ENCODE measurements at regions not wholly inside any gene's neighbourhood (a gene's known extent, or its start where the extent isn't known, plus 50 kb on each side); places are given as distances from the start of the nearest gene placed in this dataset.

DNA sequence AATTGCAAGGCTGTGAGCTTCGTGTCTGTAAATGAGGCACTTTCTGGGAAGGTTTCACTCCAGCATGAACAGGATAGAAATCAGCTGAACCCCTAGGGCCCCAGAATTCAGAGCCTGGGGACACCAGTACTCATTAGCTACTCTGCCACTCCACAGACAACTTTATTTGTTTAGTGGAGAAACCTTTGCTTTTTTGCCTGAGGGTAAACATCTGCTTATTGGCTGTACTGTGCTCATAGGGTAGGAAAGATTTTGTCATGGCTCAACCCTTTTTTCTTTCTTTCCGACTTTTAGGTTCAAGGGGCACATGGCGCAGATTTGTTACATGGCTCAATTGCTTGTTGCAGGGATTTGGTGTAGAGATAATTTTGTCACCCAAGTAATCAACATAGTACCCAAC, 138.4 kb upstream of the BACE2 start:
- Histone ChIP-seq H3K79me2 (ENCODE audit: control insufficient read depth, low read length) (no peaks in the 10 kb centered on the region), H3K4me3 (ENCODE audit: low read length) (no peak overlapping the region), H3K9me3 (ENCODE audit: control insufficient read depth, insufficient read depth, low read length) (no peaks in the 10 kb centered on the region), H3K27ac (ENCODE audit: low read depth, low read length) (no peak overlapping the region), H3K9me2 (replicated peaks; ENCODE audit: control insufficient read depth, low read length) (no peaks in the 10 kb centered on the region), H3K36me3 (ENCODE audit: control insufficient read depth, low read length) (no peaks in the 10 kb centered on the region), H3K4me2 (ENCODE audit: low read length) (no peak overlapping the region), H3K4me1 (ENCODE audit: control insufficient read depth, low read length) (no peaks in the 10 kb centered on the region), H3F3A (ENCODE audit: control insufficient read depth, insufficient read depth) (no peaks in the 10 kb centered on the region), H4K20me1 (ENCODE audit: control insufficient read depth, insufficient read depth, low read depth, low read length) (no peaks in the 10 kb centered on the region), H3K27me3 (ENCODE audit: control insufficient read depth, low read length) (no peaks in the 10 kb centered on the region)
- no peak for TF ChIP-seq EZH2phosphoT487 (IDR thresholded peaks at IDR 0.05; ENCODE audit: borderline replicate concordance, low read length)
- TF ChIP-seq, protein P1, sequence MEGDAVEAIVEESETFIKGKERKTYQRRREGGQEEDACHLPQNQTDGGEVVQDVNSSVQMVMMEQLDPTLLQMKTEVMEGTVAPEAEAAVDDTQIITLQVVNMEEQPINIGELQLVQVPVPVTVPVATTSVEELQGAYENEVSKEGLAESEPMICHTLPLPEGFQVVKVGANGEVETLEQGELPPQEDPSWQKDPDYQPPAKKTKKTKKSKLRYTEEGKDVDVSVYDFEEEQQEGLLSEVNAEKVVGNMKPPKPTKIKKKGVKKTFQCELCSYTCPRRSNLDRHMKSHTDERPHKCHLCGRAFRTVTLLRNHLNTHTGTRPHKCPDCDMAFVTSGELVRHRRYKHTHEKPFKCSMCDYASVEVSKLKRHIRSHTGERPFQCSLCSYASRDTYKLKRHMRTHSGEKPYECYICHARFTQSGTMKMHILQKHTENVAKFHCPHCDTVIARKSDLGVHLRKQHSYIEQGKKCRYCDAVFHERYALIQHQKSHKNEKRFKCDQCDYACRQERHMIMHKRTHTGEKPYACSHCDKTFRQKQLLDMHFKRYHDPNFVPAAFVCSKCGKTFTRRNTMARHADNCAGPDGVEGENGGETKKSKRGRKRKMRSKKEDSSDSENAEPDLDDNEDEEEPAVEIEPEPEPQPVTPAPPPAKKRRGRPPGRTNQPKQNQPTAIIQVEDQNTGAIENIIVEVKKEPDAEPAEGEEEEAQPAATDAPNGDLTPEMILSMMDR (IDR thresholded peaks at IDR 0.05; ENCODE audit: low read depth, low read length, poor library complexity, severe bottlenecking), result no peak

DNA sequence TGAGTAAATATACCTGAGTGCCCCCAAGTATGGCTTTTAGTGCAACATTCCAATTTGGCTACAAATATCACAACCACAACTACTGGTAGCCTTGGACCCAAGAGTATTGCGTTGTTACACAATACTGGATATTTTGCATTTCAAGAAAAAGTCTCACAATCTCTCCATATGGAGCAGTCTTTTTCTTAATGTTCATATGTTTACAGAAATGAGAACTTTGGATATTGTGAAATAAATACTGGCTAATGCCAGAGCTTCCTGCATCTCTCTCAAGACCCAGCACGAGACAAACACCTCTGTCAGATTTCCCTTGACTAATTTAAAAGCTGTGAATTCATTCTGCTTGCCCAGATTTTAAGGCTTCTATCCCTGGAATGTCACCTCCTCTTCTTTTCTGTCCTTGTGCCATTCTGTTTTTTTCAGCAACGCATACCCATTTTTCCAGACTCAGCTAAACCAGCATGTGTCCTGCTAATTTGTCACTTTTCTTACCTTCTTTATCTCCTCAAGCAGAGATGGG, 136.2 kb upstream of the BACE2 start:
- H3K79me2 ChIP-seq (ENCODE audit: control insufficient read depth, low read length), result no peaks in the 10 kb centered on the region
- no peak overlapping the region for H3K4me3 ChIP-seq (ENCODE audit: low read length)
- no peaks in the 10 kb centered on the region for H3K9me3 ChIP-seq (ENCODE audit: control insufficient read depth, insufficient read depth, low read length)
- no peaks in the 10 kb centered on the region for H3K27me3 ChIP-seq (ENCODE audit: control insufficient read depth, low read length)
- H3K4me2 ChIP-seq (ENCODE audit: low read length), result no peak overlapping the region
- TF ChIP-seq EZH2phosphoT487 (IDR thresholded peaks at IDR 0.05; ENCODE audit: borderline replicate concordance, low read length), result no peak
- TF ChIP-seq, protein P1 (IDR thresholded peaks at IDR 0.05; ENCODE audit: low read depth, low read length, poor library complexity, severe bottlenecking), result no peak
- no peaks in the 10 kb centered on the region for H3F3A ChIP-seq (ENCODE audit: control insufficient read depth, insufficient read depth)
- H3K4me1 ChIP-seq (ENCODE audit: control insufficient read depth, low read length), result no peaks in the 10 kb centered on the region
- H3K9me2 ChIP-seq (replicated peaks; ENCODE audit: control insufficient read depth, low read length), result no peaks in the 10 kb centered on the region
- H3K27ac ChIP-seq (ENCODE audit: low read depth, low read length), result no peak overlapping the region
- no peaks in the 10 kb centered on the region for H4K20me1 ChIP-seq (ENCODE audit: control insufficient read depth, insufficient read depth, low read depth, low read length)
- no peaks in the 10 kb centered on the region for H3K36me3 ChIP-seq (ENCODE audit: control insufficient read depth, low read length)

- no peak for TF ChIP-seq EZH2phosphoT487 (IDR thresholded peaks at IDR 0.05; ENCODE audit: borderline replicate concordance, low read length)
- TF ChIP-seq, protein P1 (IDR thresholded peaks at IDR 0.05; ENCODE audit: low read depth, low read length, poor library complexity, severe bottlenecking), result no peak
- Histone ChIP-seq H3K27ac (ENCODE audit: low read depth, low read length) (no peak overlapping the region), H3K9me3 (ENCODE audit: control insufficient read depth, insufficient read depth, low read length) (no peaks in the 10 kb centered on the region), H3K4me2 (ENCODE audit: low read length) (no peak overlapping the region), H3K4me1 (ENCODE audit: control insufficient read depth, low read length) (no peaks in the 10 kb centered on the region), H4K20me1 (ENCODE audit: control insufficient read depth, insufficient read depth, low read depth, low read length) (no peaks in the 10 kb centered on the region), H3K79me2 (ENCODE audit: control insufficient read depth, low read length) (no peaks in the 10 kb centered on the region), H3F3A (ENCODE audit: control insufficient read depth, insufficient read depth) (no peaks in the 10 kb centered on the region), H3K36me3 (ENCODE audit: control insufficient read depth, low read length) (no peaks in the 10 kb centered on the region), H3K9me2 (replicated peaks; ENCODE audit: control insufficient read depth, low read length) (no peaks in the 10 kb centered on the region), H3K27me3 (ENCODE audit: control insufficient read depth, low read length) (no peaks in the 10 kb centered on the region), H3K4me3 (ENCODE audit: low read length) (no peak overlapping the region)
These were observed 135.4 kb upstream of the BACE2 start for GRCh38 chr21:41032541-41032940.

Data from DOHH2 (cell line).